NB4 (cell line): ENCODE measurements at regions not wholly inside any gene's neighbourhood (a gene's known extent, or its start where the extent isn't known, plus 50 kb on each side); places are given as distances from the start of the nearest gene placed in this dataset.
"Not testable (repeated sequence)": the region's sequence is repeated elsewhere in the genome, so short reads cannot be mapped to it uniquely, and the experiment has no call there.

ENCODE experiments used
- DNase-seq: peaks from one replicate; pipeline ENCODE4 v3.0.0; 2010; ENCODE audit warnings: low read depth
- H3K4me3 ChIP-seq: one replicate; pipeline ENCODE4 v1.5.1; 2011; ENCODE audit warnings: mild to moderate bottlenecking, low read depth, low read length, moderate library complexity
- MAX ChIP-seq: IDR thresholded peaks from 2 replicates; pipeline ENCODE4 v1.6.1; 2011; ENCODE audit warnings: low read depth, low read length
- MYC ChIP-seq: IDR thresholded peaks from 2 replicates; pipeline ENCODE4 v1.6.1; 2011; ENCODE audit warnings: low read depth, low read length
- POLR2A ChIP-seq: IDR thresholded peaks from 2 replicates; pipeline ENCODE4 v1.6.1; 2011; ENCODE audit warnings: mild to moderate bottlenecking; ENCODE audit not compliant: insufficient read length; ENCODE audit errors: extremely low read depth
- TF ChIP-seq, protein P1 (sequence below): IDR thresholded peaks from one replicate; pipeline ENCODE4 v1.5.1; 2012; ENCODE audit warnings: low read depth, low read length

DNA sequence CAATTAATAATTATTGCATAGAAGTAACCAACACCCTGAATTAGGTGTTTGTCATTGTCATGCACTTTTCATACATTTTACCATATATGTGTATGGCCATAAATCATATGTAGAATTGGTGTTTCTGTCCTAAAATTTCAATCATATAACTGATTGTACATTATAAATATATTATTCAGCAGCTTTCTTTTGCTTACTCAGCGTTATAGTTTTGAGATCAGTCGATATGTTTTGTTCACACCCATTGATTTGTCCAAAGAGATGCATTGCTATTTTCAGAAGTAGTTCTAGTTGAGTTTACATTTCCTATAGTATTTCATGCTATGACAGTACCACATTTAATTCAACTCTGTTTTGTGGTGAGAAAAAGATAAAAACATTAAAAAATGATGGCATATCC is 50.5 kb upstream of the PARP4 start:
- TF ChIP-seq, protein P1, sequence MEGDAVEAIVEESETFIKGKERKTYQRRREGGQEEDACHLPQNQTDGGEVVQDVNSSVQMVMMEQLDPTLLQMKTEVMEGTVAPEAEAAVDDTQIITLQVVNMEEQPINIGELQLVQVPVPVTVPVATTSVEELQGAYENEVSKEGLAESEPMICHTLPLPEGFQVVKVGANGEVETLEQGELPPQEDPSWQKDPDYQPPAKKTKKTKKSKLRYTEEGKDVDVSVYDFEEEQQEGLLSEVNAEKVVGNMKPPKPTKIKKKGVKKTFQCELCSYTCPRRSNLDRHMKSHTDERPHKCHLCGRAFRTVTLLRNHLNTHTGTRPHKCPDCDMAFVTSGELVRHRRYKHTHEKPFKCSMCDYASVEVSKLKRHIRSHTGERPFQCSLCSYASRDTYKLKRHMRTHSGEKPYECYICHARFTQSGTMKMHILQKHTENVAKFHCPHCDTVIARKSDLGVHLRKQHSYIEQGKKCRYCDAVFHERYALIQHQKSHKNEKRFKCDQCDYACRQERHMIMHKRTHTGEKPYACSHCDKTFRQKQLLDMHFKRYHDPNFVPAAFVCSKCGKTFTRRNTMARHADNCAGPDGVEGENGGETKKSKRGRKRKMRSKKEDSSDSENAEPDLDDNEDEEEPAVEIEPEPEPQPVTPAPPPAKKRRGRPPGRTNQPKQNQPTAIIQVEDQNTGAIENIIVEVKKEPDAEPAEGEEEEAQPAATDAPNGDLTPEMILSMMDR, result no peak

DNA sequence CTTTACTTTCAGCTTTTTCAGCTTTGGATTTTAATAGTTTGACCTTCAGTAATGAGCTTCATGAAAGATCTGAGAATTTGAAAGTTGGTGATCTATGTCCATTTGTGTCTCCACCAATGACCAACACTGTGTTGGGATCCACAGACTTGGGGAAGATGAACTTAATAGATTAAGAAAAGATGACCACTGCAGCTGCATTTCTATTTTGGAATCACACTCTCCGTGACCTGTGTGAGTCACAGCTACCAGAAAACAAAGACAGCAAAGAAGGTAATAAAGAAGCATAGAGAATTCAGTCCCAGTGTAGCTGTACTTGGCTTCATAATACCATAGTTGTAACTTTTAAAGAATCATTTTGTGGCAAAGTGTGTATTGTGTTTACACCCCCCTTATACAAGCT is 51.4 kb upstream of the PARP4 start:
- not testable (repeated sequence) for DNase-seq, H3K4me3 ChIP-seq

More for the DNA sequence above, 50.5 kb upstream of the PARP4 start:
- H3K4me3 ChIP-seq, result no peak overlapping the region
- no peak for DNase-seq

DNA sequence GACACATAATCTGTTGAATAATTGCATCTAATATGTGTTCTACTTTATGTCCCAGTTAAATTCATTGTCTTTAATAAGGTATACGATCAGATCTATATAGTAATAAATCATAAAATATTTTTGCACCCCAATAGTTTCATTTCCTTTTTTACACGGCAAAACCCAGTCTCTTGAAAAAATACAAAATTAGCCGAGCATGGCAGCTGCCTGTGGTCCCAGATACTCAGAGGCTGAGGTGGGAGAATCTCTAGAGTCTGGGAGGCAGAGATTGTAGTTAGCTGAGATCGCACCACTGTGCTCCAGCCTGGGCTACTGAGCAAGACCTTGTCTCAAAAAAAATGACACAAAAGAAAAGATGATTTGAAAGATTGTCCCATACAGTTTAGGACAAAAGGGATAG is 52.3 kb upstream of the PARP4 start:
- DNase-seq, result no peak
- TF ChIP-seq MYC, result no peak
- no peak for TF ChIP-seq POLR2A
- no peak for TF ChIP-seq MAX
- TF ChIP-seq, protein P1, result no peak
- H3K4me3 ChIP-seq, result no peak overlapping the region

DNA sequence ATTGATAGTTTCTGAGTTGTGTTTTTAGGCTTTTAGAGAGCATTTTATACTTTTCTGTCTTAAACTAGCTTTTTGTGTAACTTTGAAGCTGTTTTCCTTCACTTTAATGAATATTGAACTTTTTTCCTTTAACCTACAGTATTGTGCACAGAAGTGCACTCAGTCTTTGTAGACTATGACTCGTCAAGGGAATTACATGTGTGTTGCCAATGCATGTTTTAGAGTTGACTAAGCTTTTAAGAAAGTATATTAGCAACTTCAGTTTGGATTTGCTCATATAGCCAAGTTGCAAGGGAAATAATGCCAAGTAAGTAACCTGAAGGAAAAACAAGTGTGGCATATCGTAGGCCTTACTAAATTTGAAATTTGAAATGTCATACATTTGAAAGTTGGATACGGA is 55.0 kb upstream of the PARP4 start:
- not testable (repeated sequence) for DNase-seq, H3K4me3 ChIP-seq

DNA sequence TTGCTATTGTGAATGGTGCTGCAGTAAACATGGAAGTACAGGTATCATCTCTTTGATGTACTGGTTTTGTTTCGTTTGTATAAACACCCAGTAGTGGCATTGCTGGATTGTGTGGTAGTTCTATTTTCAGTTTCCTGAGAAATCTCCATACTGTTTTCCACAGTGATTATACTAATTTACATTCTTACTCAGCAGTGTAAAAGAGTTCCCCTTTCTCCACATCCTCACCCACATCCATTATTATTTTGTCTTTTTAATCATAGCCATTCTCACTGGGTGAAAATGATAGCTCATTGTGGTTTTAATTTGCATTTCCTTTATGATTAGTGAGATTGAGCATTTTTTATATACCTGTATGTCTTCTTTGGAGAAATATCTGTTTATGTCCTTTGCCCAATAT is 62.3 kb upstream of the PARP4 start:
- TF ChIP-seq MAX (no peak), POLR2A (no peak), MYC (no peak)
- TF ChIP-seq, protein P1, result no peak
- DNase-seq, result no peak
- H3K4me3 ChIP-seq, result no peak overlapping the region

DNA sequence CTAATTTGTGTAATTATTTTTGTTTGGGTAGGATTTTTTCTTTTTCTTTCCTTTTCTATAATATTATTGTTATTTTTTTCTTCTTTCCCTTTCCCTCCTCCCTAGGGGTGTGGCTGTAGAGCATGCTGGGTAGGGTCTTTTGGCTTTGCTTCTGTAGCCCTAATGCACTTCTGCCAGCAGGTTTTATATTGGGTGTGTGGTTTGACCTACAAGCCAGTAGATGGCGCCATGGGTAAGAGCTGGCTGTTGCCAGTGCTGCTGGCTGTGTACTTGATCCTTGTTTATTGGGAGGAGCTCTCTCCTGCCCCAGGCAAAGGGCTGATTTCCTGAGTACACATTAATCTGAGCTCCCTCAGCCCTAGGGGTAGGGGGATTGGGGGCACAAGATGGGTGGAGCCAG is 67.7 kb upstream of the PARP4 start:
- TF ChIP-seq, protein P1, result peak; percentile 32
- peak; percentile 36 for DNase-seq
- H3K4me3 ChIP-seq, result not testable (repeated sequence)

DNA sequence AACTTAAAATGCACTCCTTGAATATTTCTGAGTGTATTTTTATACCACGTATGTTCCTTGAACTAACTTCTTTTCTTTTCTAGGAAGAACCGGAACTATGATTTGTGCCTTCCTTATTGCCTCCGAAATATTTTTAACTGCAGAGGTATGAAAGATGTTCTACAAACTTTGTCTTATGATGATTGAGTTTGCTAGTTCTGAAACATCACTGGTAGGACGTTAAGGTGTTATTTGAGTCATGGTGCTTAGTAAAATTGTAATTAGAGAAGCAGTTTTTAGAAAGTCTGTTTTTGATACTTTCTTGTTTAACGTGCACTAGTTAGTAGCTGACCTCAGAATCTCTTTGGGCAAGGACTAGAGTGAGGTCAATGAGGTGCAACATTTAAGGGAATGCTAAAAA is 69.0 kb upstream of the PARP4 start:
- not testable (repeated sequence) for DNase-seq, H3K4me3 ChIP-seq

GRCh38 chr13:24591697-24592096 is 79.1 kb upstream of the PARP4 start:
- not testable (repeated sequence) for DNase-seq, H3K4me3 ChIP-seq

DNA sequence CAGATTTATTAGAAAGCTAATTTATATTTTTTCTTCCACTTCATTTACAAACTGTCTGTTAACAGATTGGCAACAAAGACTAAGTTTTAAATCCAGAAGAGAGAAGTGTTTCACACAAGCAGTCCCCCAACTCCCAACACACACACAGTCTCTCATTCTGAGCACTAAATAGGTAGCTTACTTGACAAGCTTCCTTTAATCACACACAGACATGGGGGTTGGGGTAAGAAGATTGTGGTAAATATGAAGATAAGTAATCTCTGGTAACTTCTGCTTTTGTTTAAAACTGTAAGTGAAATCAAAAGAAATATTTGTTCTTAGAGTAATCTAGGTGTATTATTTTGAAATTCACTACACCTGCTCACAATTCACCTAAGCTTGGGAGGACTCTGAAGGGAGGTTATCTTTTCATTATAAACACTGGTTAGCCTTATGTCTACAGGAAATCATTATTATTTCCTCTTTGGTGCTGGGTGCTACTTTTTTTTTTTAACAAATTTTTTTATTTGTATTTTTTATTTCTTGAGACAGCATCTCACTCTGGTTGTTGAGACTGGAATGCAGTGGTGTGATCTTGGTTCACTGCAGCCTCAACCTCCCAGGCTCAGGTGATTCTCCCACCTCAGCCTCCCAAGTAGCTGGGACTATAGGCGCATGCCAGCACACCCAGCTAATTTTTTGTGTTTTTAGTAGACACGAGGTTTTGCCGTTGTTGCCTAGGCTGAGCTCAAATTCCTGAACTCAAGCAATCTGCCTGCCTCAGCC is 82.1 kb upstream of the ATP12A start:
- not testable (repeated sequence) for H3K4me3 ChIP-seq, DNase-seq

DNA sequence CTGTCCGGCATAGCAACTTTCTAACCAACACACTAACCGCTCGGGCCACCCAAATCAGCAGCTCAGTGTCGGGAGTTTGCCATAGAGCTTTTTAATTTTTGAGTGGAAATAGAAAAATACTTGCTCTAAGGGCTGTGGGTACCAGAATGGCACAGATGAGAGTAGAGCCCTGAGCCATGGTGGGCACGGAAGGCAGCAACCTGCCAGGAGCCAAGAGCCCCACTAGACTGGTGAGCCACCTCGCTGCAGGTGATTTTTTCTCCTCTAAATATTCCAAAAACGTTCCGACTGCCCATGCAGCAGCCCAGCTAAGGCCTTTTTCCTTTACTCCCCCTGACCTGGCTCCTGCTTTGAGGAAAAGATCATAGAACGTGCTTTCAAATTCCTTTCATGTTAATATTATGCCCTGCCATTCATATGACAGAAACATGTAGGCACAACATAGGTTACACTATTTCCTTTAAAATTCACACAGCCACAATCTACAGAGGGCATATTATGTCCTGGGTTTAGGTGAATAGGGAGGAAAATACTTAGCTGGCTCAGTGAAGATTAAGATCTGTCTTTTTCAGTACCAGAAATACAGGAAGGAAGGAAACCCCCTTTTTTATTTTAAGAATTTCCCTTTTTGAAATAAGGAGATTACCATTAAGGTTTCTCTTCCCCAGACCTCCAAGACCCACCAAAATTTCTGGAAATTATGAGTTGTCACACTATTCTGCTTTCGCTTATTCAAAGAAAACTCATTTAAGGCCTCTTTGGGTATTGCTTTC is 81.0 kb upstream of the ATP12A start:
- not testable (repeated sequence) for H3K4me3 ChIP-seq, DNase-seq
